GM19324 (cell line): ENCODE measurements at regions not wholly inside any gene's neighbourhood (a gene's known extent, or its start where the extent isn't known, plus 50 kb on each side); places are given as distances from the start of the nearest gene placed in this dataset.

Experiments used
- ATAC-seq: cut with Tn5 transposase; IDR thresholded peaks from one replicate; pipeline ENCODE4 v1.9.1; 2021; ENCODE audit warnings: mild to moderate bottlenecking, moderate library complexity; ENCODE audit not compliant: unreplicated experiment, low FRiP score

DNA sequence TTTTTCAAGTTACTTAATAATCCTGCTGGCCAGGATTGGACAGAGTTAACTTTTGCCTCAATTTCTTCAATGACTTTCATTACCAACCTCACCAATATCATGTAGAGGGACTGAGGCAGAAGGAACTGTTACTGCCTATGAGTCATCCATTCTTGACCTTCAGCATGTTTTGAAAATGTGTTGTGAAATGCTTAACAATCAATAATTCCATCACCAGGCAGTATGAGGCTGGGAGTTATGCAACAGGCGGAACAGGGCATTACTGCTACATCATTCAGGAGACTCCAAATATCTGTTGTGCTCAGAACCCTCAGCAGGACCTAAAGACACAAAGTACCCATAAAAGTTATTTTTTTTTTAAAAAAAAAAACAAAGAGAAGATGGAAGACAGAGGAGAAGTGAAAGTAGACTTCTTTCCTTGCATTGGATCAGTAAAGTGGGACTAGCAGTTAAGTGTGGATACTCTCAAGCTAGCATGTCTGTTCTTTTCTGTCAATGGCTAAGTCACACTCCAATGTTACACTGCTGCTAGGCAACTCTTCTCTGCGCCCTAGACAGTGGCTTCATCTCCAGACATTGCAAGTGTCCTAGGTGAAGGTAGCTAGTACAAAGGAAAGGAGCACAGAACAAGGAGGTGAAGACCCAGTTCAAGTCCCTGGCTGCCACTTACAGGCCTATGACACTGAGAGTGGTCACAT is 184.9 kb upstream of the LPP start:
- ATAC-seq: no peak

DNA sequence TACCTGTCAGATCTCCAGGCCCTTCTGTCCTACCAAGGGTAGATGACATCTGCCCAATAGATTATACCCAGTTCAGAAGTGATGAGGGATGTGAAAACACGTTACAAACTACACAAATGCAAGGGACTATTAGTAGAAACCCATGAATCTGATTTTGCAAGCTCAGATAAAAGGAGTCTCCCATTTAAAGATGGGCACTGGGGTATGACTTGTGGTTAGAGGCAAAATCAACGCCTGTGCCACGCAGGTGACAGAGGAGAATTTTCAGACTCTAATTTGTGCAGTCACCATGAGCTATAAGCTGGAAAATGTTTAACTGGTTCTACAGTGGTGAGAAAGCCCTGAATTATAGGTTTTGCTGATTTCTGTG is 184.4 kb upstream of the LPP start:
- ATAC-seq: no peak

DNA sequence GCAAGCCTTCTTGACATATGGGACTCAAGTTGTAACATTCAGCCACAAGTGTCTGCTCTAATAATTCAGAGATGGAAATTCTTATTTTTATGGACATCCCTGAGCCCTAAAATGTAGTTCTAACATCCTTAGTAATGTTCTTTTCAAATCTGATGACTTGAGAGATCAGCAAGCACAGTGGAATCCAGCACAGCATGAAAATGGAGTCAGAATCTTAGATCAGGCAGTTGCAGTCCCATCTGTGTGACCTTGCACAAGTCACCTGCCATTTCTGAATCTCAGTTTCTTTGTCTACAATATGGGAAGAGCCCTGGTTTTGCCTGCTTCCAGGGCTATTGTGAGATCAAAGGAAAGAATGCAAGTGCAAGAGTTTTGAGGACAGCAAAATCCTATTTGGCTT is 183.9 kb upstream of the LPP start:
- no peak for ATAC-seq

DNA sequence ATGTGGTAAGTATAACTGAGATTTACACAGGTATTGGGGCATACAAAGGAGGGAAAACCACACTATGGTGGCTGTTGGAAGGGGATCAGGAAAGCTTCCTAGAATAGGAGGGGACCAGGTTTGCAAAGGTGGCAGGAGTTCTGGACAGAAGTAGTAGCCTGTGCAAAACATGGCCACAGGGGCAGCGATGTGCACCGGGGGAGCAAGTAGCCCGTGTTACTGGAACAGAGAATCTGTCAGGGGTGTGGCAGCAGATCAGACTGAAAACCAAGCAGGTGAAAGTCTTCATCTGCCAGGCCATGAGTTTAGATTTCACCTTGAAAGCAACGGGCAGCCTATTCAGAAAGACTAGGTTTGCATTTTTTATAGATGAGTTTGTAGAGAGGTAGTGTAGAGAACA is 182.3 kb upstream of the LPP start:
- ATAC-seq: no peak

DNA sequence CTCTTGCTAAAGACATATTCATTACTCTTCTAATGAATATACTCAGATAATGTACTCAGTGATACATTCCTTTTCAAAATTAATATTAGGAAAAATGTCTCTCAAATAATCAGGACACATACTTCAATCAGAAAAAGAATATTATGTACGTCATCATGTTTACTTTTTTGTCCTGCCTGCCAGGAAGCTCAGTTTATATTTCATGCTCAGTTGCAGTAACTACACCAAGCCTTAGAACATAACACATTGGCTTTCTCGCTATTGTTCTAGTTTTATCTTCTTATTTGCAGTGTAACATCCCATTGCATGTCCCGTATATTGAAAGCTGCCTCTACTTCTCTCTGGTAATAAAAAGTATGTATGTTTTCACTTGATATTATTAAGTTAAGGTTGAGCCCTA is 181.5 kb upstream of the LPP start:
- ATAC-seq: no peak

DNA sequence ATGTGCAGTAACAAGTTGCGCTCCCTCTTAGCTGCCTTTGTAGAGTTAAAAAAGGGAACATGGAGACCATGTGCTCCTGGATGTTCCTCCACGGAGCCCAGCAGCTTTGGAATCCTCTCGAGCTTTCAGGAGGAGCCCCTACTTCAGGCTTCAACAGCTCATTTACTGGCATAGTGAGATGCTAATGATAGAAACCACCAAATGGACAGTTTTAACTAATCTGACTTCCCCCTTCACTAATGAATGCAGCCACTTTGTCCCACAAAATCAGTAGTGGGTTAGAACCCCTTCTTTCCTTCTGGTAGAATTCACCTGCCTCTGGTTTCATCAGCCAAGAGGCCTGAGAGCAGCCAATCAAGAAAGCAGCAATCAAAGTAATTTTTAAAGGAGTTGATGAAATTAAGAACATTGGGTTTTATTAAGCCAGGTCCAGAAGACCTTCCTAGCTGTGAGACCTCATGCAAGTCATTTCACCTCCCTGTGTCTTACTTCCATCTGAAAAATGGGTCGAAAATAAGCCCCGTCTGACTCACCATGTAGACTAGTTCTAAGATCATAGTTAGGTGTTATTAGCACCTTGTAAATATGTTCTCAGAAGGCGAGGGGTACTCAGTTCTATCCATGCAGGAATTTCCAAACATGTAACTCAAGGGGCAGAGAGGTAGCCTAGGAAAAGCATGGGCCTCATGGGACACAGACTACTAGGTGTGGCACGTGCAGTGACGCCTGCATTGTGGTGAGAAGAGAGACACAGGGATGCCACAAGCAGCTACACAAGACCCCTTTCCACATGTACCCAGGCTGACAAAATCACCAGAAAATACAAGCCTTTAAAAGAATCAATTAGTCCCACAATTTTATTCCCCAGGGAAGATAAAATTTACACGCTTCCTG is 179.7 kb upstream of the LPP start:
- ATAC-seq: no peak

DNA sequence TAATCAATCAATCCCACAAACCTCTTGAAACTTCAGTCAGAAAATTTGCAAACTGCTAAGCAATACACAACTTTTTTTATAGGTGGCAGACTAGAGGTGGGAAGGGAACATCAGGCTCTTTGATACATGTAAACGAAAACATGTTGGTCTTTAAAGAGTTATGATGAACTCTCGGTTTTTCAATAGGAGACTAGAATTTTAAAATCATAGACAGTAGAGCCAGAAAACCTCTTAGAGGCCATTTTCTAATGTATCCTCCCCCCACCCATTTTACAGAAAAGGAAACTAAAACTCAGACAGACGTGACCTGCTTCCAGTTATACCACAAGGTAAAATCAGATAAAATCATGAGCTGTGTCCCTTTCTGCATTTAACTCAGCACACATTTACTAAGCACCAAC is 179.1 kb upstream of the LPP start:
- ATAC-seq: no peak

DNA sequence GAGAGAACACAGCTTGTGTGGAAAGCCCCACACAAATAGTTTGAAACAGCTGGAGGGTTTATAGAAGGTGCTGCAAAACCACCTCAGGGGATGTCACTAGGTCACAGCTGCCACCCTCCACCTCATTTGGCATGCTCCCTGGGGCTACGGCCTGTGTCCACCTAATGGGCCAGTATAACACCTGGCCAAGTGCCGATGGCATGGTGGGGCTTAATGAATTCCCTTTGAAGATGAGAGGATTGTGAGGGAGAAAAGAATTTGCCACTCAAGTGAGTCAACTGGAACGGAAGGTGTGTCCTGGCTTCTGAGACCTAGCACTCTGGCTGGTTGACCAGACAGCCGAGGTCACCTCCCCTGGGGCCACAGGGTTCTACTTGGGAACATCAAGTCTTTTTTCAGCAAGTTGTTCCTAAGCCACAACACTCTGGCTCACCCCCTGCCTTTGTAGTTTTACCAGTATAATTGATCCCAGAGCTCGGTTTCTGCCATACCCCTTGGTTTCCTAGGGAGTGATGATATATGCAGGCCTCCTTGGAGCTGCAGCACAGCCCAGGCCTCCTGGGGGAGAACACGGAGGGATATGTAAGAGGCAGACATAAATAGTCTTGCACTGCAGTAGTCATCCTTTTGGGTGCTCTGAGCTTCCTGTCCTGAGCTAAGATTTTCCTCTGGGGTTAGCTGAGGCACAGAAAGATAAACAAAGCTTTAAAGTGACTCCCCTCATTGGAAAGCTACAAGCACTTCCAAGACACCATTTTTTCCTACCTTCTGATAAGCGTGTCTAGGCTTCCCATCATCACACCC is 178.2 kb upstream of the LPP start:
- no peak for ATAC-seq

DNA sequence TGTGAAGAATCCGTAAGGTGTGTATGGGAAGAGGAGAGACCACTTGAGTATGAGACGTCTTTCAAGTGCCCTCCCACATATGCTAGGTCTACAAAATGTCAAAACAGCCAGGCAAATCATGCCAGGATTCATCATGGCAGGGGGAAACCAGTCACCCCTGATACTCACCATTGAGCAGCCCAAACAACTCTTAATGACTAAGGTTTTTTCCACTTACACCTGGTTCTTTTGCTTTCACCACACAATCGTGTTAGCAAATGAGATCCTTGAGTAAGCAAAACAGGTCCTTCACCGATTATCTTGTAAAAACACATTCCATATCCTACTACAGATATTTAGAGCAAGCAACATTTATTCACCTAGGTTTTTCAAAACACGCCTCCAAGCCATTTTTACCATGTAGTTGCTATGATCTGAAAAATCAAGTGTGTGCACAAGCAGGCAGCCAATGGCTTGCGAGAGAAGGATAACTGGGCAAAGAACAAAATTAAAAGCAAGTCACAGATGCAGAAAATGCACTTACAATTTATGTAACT is 177.5 kb upstream of the LPP start:
- no peak for ATAC-seq

DNA sequence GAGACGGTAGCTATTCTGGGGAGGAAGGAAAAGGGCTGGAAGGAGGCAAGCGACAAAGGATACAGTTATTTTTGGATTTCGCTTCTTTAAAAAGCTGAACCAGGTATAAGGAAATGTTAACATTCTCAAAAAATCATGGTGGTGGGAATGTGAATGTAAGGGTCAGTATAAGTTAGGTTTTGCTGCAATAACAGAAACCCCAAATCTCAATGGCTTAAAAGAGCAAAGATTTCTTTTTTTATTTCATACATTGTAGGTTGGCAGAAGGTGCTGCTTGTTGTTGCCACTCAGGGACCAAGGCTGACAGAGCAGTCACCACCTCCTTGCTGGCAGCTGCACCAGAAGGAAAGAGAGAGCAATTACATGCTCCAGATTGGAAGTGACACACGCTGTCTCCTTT is 176.3 kb upstream of the LPP start:
- ATAC-seq: no peak

DNA sequence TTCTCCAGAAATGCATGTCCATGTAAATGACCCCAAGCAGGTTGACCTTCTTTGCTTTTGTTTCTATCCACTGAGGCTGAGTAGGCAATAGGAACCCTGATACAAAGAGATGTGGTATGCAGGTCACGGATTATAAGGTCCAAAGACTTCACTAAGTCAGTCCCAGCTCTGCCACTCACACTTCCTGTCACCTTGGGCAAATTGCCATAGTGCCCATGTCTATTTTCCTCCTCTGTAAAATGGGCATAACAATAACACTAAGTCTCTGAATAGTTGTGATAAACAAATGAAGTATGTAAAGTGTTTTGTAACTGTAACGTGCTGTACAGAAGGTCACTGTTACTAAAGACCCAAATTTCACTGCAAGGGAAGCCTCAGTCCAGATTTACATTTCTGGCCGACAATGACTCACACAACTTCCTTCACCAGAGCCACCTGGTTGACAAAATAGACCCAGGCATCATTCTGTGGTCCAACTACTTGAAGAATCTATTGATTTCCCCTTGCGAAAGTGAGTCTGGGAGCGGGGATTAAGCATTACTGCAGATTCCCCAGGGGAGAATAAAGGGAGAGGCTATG is 175.4 kb upstream of the LPP start:
- no peak for ATAC-seq

DNA sequence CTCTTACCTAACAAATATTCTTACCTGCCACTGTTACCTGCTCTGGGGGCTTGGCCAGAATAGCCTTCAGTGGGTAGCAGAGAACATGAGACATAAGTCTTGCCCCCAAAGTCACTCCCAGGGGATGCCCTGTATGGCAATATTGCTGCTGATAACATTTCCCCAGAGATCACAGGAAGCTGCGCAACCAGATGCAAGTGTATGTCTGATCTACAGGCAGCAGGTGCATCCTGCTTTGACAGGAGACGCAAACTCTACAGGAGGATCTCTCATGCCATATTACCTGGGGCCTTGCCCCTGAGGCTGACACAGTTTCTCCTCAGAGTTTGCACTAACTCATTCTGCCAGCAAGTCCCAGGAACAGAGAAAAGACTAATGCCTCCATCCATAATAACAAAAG is 174.4 kb upstream of the LPP start:
- no peak for ATAC-seq

DNA sequence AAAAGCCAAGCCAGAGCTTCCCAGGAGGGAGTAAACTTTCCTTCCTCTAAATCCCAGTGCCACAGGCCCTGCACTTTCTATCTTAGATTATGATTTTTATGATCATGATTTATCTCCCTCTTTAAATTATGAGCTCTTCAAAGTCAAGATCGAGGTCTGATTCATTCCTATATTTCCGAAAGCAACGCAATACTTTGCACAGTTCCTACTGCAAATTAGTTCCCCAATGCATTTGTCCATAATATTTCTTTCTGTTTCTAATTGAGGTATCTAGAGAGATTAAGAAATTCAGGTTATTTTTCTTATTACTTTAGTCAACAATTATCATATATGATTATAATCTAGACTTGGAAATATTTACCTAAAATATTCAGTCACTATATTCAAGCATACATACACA is 173.1 kb upstream of the LPP start:
- ATAC-seq: no peak

DNA sequence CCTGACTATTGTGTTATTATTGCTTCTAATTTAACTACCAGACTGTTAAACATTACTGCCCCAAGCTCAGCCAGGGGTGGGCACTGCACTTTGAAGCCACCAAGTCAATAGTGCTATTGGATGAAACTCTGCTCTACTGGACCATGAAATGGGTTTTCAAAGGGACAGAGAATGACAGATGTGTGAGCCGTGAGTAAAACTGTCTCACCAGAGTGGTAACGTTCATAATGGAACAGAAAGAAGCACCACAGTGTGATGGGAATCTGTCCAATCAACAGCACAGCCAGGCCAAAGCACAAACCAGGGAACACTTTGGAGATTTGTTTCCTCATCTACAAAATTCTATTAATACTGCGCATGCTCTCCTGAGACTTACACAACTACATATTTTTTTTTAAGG is 171.8 kb upstream of the LPP start:
- no peak for ATAC-seq

DNA sequence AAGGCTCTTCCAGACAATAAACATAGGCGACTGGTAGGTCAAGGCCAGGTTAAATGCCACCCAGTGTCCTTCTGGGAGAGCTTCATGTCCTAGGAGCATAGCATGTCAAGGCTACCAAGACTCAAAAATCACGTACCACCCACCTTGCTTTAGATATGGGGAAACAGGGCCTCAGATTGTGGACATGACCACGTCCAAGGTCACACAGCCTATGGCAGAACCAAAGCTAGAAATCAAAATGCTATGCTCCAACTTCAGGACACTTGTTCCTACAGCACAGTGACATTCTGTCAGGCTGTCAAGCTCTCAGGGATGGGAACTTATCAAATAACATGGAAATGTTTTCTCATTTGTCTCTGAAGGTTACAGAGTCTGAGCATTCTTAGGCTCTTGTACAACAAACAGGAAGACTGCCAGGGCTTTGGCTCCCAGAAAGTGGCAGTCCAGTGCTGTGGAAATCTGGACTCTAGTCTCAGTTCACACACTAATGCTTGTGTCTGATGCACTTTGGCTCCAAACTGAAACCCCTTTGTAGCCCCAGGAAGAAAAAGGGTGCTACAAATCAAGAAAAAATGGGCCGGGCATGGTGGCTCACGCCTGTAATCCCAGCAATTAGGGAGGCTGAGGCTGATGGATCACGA is 170.4 kb upstream of the LPP start:
- ATAC-seq: no peak

DNA sequence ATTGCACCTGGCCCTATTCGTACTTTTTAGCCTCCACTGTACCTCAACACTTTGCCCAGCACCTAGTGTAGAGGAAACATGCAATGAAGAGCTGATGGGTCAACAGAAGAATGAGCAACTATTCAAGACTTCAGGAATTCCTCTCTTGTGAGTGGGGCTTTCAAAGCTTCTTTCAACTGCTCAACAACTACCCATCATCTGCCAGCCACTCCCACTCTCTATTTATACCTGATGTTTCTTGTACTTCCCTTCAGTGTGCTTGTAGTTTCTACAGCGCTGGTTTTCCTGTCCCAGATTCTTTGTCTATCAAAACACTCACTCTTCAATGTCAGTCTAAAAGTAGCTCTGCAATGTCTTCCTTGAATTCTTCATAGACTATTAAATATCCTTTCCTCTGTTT is 168.3 kb upstream of the LPP start:
- no peak for ATAC-seq

DNA sequence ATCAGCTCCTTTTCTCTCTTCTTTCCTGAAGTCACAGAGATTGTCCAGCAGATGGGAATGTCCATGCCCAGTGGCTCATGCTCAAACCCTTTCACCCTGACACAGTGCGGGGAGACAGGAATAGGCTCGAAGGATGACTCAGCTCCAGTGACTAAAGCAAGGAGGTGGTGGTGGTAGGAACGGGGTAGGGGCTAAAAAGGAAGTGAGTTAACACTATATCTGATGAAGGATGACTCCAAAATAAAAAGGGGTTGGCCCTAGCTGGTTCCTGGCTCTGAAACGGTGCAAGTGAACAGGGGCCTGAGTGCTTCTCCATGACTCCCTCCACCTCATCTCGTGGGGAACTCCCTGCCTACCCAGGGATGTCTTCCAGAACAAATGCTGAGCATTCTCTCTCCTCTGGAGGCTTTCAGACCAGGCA is 167.4 kb upstream of the LPP start:
- no peak for ATAC-seq

DNA sequence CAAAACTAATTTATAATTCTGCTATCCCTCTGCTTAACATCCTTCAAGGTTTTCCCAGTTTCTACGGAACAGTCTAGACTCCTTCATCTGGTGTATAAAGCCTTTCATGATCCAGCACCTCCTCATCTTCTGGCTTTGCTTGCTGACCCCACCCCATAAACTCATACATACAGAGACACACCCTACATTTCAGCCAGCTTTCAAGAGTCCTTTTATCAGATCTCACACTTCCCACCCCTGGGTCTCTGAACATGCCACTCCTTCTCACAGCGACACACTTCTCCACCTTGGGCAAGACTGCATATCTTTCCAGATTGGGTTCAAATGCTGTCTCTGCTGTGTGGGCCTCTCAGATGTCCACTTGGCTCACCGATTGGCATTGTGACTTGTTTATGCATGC is 166.8 kb upstream of the LPP start:
- no peak for ATAC-seq

DNA sequence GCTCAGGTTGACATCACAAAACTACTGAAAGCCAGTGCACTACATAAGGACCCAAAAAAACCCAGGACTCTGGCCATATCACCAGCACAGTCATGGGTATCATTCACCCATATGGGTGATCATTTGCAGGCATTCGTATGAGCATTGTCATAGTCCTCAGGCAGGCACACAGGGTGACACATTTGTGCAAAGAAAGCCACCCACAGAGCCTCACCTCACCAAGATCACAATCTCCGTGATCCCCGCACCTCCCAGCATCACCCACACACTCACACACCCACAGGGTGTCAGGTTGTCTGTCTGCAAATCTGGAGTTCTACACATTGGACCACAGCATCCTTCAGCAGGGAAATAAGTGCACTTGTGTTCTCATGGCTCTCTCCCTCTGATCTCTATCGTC is 166.0 kb upstream of the LPP start:
- ATAC-seq: no peak

DNA sequence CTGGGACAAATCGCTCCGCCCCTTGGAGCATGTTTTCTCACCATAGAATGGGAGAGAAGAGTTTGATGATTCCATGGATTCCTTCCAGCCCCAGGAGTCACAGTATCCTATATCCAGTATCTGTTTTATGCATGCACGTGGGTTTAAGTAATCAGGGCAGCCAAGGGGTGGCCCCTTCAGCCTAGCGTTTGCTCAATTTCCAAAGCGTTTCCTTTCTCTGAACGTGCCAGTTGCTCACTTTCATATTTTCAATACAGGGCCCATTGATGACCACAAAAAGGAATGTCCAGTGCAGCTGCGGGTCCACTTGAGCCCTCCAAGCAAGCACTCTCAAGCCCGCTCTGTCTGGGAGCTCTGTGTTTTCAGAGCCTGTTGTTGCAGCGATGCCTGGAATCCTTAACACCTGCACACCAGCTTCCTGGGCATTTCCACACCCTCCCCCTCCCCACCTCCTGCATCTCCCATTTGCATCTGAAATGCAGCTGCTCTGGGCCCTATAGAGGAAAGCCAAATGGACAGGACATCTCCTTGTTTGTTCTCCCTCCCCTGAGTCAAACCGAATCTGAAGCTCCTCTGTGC is 164.3 kb upstream of the LPP start:
- no peak for ATAC-seq
